GM12878 (cell line): ENCODE measurements at regions not wholly inside any gene's neighbourhood (a gene's known extent, or its start where the extent isn't known, plus 50 kb on each side); places are given as distances from the start of the nearest gene placed in this dataset.

Experiments used
- ATAC-seq: fragments of 200-7000 bp; cut with Tn5 transposase; 3 replicates; pipeline ENCODE4 v1.9.1; 2020; ENCODE audit warnings: mild to moderate bottlenecking, moderate library complexity
- BruUV-seq: library from RNA; stranded (reverse); fragments of 400-500 nt; replicated peaks from 2 replicates; lab custom pipeline; 2021; lab: Mats Ljungman, UMichigan
- CTCF ChIA-PET: fragments of 300-600 bp; sonication (Branson Sonifier 250); formaldehyde crosslinking; extraction: SDS; loops from one replicate; lab custom pipeline; 2021; ENCODE audit warnings: inconsistent platforms; lab: Yijun Ruan, JAX
- POLR2A ChIA-PET: fragments of 350-600 bp; formaldehyde crosslinking; extraction: SDS; loops from one replicate; lab custom pipeline; 2021; ENCODE audit warnings: inconsistent platforms; lab: Charles Lee
- RAD21 ChIA-PET: fragments of 300-600 bp; sonication (Branson Sonifier 250); formaldehyde crosslinking; loops from one replicate; lab custom pipeline; 2023; ENCODE audit warnings: antibody characterized with exemption; ENCODE audit not compliant: unreplicated experiment; lab: Charles Lee
- SMC1A ChIA-PET: fragments of 300-600 bp; sonication (Branson Sonifier 250); formaldehyde crosslinking; loops from one replicate; lab custom pipeline; 2023; ENCODE audit not compliant: unreplicated experiment, uncharacterized antibody; lab: Charles Lee
- DNase-seq: peaks from one replicate; pipeline ENCODE4 v3.0.0-alpha.2; 2011; ENCODE audit warnings: low read depth, low spot score
- FAIRE-seq: peaks from 3 replicates; lab custom pipeline; 2011; peaks lifted over from hg19 to GRCh38; lab: Jason Lieb, UNC
- H2AFZ ChIP-seq: 2 replicates; pipeline ENCODE4 v1.6.0; 2011; ENCODE audit warnings: low read depth, low read length, control low read depth; ENCODE audit not compliant: control insufficient read depth
- H3K27ac ChIP-seq: 2 replicates; pipeline ENCODE4 v1.5.1; 2011; ENCODE audit warnings: control low read depth; ENCODE audit not compliant: control insufficient read depth, insufficient read depth
- H3K27me3 ChIP-seq, 2 experiments: replicated peaks in 1 of 2; 2 replicates each; pipeline versions ENCODE4 v1.6.0 to v1.6.1; 2011; ENCODE audit warnings: low read length in 1 of 2; ENCODE audit not compliant: control insufficient read depth in 2 of 2, insufficient read depth in 2 of 2
- H3K36me3 ChIP-seq, 2 experiments: 2 replicates each; pipeline ENCODE4 v1.5.1; 2011; ENCODE audit warnings: low read length in 1 of 2; ENCODE audit not compliant: control insufficient read depth in 2 of 2, insufficient read depth in 2 of 2
- H3K4me1 ChIP-seq: 2 replicates; pipeline ENCODE4 v1.6.1; 2011; ENCODE audit warnings: mild to moderate bottlenecking, low read length, moderate library complexity, mixed read lengths; ENCODE audit not compliant: control insufficient read depth, insufficient read depth
- H3K4me2 ChIP-seq: 2 replicates; pipeline ENCODE4 v1.6.0; 2011; ENCODE audit warnings: control low read depth; ENCODE audit not compliant: control insufficient read depth, insufficient read depth
- H3K4me3 ChIP-seq: fragments of 200-600 bp; sonication (generic); 2 replicates; pipeline ENCODE4 v1.5.1; 2016
- H3K79me2 ChIP-seq: 2 replicates; pipeline ENCODE4 v1.6.0; 2011; ENCODE audit warnings: low read length; ENCODE audit not compliant: control insufficient read depth, insufficient read depth
- H3K9ac ChIP-seq: 2 replicates; pipeline ENCODE4 v1.8.0; 2011; ENCODE audit warnings: low read length, control low read depth, mixed read lengths; ENCODE audit not compliant: control insufficient read depth, insufficient read depth
- H3K9me3 ChIP-seq: replicated peaks from 3 replicates; pipeline ENCODE4 v1.5.1; 2011; ENCODE audit warnings: mild to moderate bottlenecking, low read length; ENCODE audit not compliant: control insufficient read depth, insufficient read depth
- H4K20me1 ChIP-seq: 2 replicates; pipeline ENCODE4 v1.6.0; 2011; ENCODE audit not compliant: control insufficient read depth, insufficient read depth
- EGR1 ChIP-seq, 2 experiments: IDR thresholded peaks; 1 replicate in 1 of 2; 2 replicates in 1 of 2; pipeline ENCODE4 v1.6.1; 2011 to 2012; ENCODE audit warnings: low read depth in 2 of 2, low read length in 2 of 2, borderline replicate concordance in 1 of 2, mild to moderate bottlenecking in 1 of 2, moderate library complexity in 1 of 2
- HDGF ChIP-seq: fragments of 450-650 bp; IDR thresholded peaks from 2 replicates; pipeline ENCODE4 v1.6.1; 2016; ENCODE audit warnings: antibody characterized with exemption
- JUNB ChIP-seq: IDR thresholded peaks from 2 replicates; pipeline ENCODE4 v1.6.1; 2016; ENCODE audit warnings: antibody characterized with exemption, mild to moderate bottlenecking
- KAT2A ChIP-seq: conservative IDR thresholded peaks from 2 replicates; pipeline ENCODE4 v1.6.1; 2011; ENCODE audit warnings: low read depth, low read length; ENCODE audit not compliant: control insufficient read depth
- MEF2A ChIP-seq: IDR thresholded peaks from 2 replicates; pipeline ENCODE4 v1.6.1; 2011; ENCODE audit warnings: low read depth, mild to moderate bottlenecking, low read length, moderate library complexity; ENCODE audit not compliant: insufficient read depth
- MXI1 ChIP-seq: fragments of 150-350 bp; IDR thresholded peaks from 2 replicates; pipeline ENCODE4 v1.6.1; 2011; ENCODE audit warnings: low read depth, mild to moderate bottlenecking, inconsistent platforms, low read length, improper control_type of control experiment
- STAT3 ChIP-seq: IDR thresholded peaks from 2 replicates; pipeline ENCODE4 v1.6.1; 2011; ENCODE audit warnings: low read depth, low read length, improper control_type of control experiment
- TARDBP ChIP-seq: IDR thresholded peaks from 2 replicates; pipeline ENCODE4 v1.6.1; 2016; ENCODE audit warnings: borderline replicate concordance
- TCF12 ChIP-seq: IDR thresholded peaks from 2 replicates; pipeline ENCODE4 v1.6.1; 2011; ENCODE audit warnings: low read depth, mild to moderate bottlenecking, low read length
- TCF7 ChIP-seq: IDR thresholded peaks from 2 replicates; pipeline ENCODE4 v1.6.1; 2014; ENCODE audit warnings: antibody characterized with exemption, borderline replicate concordance
- WGBS: methylation state at CpG from one replicate; pipeline ENCODE4 v1.1.6; 2016; ENCODE audit warnings: low lambda C conversion rate; ENCODE audit not compliant: insufficient replicate concordance, insufficient coverage; ENCODE audit errors: missing lambda C conversion rate; 5-methylcytosine and 5-hydroxymethylcytosine counted together
- in situ Hi-C: fragments of 300-500 bp; cut with MboI; formaldehyde crosslinking; loops from 9 replicates; pipeline ENCODE4 v1.14.3; 2018; ENCODE audit warnings: mixed read lengths
- intact Hi-C: fragments of 100-400 bp; cut with micrococcal nuclease; formaldehyde crosslinking; loops from one replicate; pipeline ENCODE4 v1.14.2; 2022; ENCODE audit not compliant: unreplicated experiment
- TF ChIP-seq, protein P1 (sequence below): fragments of 450-650 bp; IDR thresholded peaks from 2 replicates; pipeline ENCODE4 v1.6.1; 2018; ENCODE audit warnings: mild to moderate bottlenecking, low read depth, moderate library complexity; ENCODE audit not compliant: partially characterized antibody
- TF ChIP-seq, protein P2 (sequence below): fragments of 450-650 bp; IDR thresholded peaks from 2 replicates; pipeline ENCODE4 v1.6.1; 2017; ENCODE audit warnings: mild to moderate bottlenecking, low read depth, inconsistent platforms; ENCODE audit not compliant: poor library complexity, severe bottlenecking

DNA sequence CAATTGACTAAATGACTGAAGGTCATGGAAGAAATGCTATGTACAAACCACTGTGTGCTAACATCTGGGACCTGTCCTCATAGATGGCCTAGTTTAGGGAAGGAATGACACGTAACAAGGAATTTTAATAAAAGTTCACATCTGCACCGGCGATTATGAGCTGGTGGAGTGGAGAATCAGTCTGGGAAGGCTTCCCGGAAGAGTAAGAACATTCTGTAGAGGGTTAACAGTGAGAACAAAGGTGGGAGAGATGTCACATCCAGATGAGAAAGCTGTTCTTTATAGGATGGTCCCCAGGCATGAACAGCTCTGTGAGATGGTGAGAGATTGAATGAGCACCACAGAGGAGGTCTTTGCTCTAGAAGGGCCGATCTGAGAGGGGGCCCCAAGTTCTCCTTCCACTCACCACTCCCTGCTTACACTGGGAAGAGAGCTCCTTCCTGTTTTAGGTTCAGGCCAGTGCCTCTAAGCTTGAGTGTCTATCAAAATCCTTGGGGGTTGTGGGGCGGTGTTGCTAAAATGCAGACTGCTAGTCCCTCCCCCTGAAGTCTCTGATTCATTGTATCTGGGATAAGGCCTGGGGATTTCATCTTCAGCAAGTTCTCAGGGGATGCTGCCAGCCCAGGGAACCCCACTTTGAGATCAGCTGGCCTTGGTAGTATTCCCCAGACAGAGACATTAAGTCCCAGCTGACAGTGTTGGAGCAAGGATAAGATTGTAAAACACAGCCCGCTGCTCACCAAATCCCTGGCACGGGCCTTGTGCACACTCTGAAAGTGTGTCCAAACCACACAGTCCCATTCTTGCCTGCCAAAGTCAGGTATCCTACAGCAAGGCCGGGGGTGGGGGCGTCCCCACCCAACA lies 294.7 kb upstream of the MAF start:
- Histone ChIP-seq H3K36me3 (no peaks in the 10 kb centered on the region), H2AFZ (no peak overlapping the region), H3K27me3 (0 out of 4 replicates have a peak, but pooled peaks cover 0 to 2% of the 10 kb centered on the region in 2 experiments)
- ATAC-seq, result no peak
- CTCF ChIA-PET, result no interaction called here
- SMC1A ChIA-PET, result no interaction called here
- intact Hi-C loops, result no loop called here
- TF ChIP-seq EGR1 (IDR thresholded peaks at IDR 0.05; ENCODE audit: borderline replicate concordance in 1 of 2, low read depth in 2 of 2, low read length in 2 of 2) (0 out of 3 replicates have a peak, but pooled peaks of 1 of the 2 experiments have one; percentile 39), MEF2A (no peak), TARDBP (no peak)
- TF ChIP-seq, all 136 proteins: peak for 1
- Histone ChIP-seq H3K9ac (no peak overlapping the region), H3K9me3 (no peaks in the 10 kb centered on the region), H4K20me1 (no peaks in the 10 kb centered on the region), H3K79me2 (no peaks in the 10 kb centered on the region), H3K27ac (no peak overlapping the region), H3K4me2 (no peak overlapping the region), H3K4me3 (no peak overlapping the region), H3K4me1 (no peaks in the 10 kb centered on the region)
- ChIA-PET POLR2A (no interaction called here), RAD21 (no interaction called here)
- DNase-seq (no peak), FAIRE-seq (no peak)
- no TSS peak for BruUV-seq
- in situ Hi-C loops, result no loop called here
- 25% methylated on average over 10 of the region's 10 CpGs for WGBS

DNA sequence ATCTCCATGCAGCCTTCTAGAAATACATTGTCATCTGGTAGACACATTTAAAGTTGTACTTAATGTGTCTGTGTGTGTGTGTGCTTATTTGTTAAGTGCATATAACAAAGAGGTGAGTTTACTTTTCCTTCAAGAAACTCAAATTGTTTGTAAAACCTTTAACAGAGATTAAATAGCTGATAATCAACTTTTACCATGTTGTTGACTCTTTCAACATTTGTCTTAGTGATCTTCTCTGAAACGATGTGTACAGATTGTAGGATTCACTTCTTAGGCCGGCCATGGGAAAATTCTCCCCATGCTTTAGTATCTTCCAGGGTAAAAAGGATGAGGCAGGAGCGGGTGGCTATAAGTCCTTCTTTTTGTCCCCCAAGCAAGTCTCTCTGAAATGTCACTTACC lies 292.9 kb upstream of the MAF start:
- H2AFZ ChIP-seq, result no peak overlapping the region
- ChIA-PET CTCF (no interaction called here), SMC1A (no interaction called here), POLR2A (no interaction called here), RAD21 (no interaction called here)
- H3K4me1 ChIP-seq, result no peaks in the 10 kb centered on the region
- 0 out of 4 replicates have a peak, but pooled peaks cover 0 to 2% of the 10 kb centered on the region in 2 experiments for H3K27me3 ChIP-seq
- intact Hi-C loops (no loop called here), in situ Hi-C loops (no loop called here)
- H3K27ac ChIP-seq, result no peak overlapping the region
- DNase-seq, result no peak
- FAIRE-seq, result no peak
- H3K9me3 ChIP-seq, result no peaks in the 10 kb centered on the region
- H3K79me2 ChIP-seq, result no peaks in the 10 kb centered on the region
- H3K4me2 ChIP-seq, result no peak overlapping the region
- H3K36me3 ChIP-seq, result no peaks in the 10 kb centered on the region
- 44% methylated on average over 3 of the region's 3 CpGs for WGBS
- no TSS peak for BruUV-seq
- no peaks in the 10 kb centered on the region for H4K20me1 ChIP-seq
- no peak for ATAC-seq
- H3K4me3 ChIP-seq, result no peak overlapping the region
- H3K9ac ChIP-seq, result no peak overlapping the region
- TF ChIP-seq KAT2A, result no peak
- TF ChIP-seq MXI1, result no peak
- TF ChIP-seq, protein P1, sequence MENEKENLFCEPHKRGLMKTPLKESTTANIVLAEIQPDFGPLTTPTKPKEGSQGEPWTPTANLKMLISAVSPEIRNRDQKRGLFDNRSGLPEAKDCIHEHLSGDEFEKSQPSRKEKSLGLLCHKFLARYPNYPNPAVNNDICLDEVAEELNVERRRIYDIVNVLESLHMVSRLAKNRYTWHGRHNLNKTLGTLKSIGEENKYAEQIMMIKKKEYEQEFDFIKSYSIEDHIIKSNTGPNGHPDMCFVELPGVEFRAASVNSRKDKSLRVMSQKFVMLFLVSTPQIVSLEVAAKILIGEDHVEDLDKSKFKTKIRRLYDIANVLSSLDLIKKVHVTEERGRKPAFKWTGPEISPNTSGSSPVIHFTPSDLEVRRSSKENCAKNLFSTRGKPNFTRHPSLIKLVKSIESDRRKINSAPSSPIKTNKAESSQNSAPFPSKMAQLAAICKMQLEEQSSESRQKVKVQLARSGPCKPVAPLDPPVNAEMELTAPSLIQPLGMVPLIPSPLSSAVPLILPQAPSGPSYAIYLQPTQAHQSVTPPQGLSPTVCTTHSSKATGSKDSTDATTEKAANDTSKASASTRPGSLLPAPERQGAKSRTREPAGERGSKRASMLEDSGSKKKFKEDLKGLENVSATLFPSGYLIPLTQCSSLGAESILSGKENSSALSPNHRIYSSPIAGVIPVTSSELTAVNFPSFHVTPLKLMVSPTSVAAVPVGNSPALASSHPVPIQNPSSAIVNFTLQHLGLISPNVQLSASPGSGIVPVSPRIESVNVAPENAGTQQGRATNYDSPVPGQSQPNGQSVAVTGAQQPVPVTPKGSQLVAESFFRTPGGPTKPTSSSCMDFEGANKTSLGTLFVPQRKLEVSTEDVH, result no peak
- TF ChIP-seq, protein P2, sequence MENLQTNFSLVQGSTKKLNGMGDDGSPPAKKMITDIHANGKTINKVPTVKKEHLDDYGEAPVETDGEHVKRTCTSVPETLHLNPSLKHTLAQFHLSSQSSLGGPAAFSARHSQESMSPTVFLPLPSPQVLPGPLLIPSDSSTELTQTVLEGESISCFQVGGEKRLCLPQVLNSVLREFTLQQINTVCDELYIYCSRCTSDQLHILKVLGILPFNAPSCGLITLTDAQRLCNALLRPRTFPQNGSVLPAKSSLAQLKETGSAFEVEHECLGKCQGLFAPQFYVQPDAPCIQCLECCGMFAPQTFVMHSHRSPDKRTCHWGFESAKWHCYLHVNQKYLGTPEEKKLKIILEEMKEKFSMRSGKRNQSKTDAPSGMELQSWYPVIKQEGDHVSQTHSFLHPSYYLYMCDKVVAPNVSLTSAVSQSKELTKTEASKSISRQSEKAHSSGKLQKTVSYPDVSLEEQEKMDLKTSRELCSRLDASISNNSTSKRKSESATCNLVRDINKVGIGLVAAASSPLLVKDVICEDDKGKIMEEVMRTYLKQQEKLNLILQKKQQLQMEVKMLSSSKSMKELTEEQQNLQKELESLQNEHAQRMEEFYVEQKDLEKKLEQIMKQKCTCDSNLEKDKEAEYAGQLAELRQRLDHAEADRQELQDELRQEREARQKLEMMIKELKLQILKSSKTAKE, result no peak
- TF ChIP-seq TCF7, result no peak
- TF ChIP-seq HDGF, result no peak
- no peak for TF ChIP-seq JUNB
- TF ChIP-seq STAT3, result no peak
- no peak for TF ChIP-seq TCF12
